Mucosa of stomach (tissue), 1 donor: ENCODE measurements at regions not wholly inside any gene's neighbourhood (a gene's known extent, or its start where the extent isn't known, plus 50 kb on each side); places are given as distances from the start of the nearest gene placed in this dataset.

Source experiments
- H3K27me3 ChIP-seq: one replicate; pipeline ENCODE4 v1.7.0; 2013; ENCODE audit warnings: mild to moderate bottlenecking, low read length; ENCODE audit not compliant: control insufficient read depth, insufficient read depth
- H3K36me3 ChIP-seq: one replicate; pipeline ENCODE4 v1.7.0; 2013; ENCODE audit warnings: low read length; ENCODE audit not compliant: control insufficient read depth, insufficient read depth
- H3K4me1 ChIP-seq: one replicate; pipeline ENCODE4 v1.7.0; 2013; ENCODE audit warnings: mild to moderate bottlenecking, low read length; ENCODE audit not compliant: control insufficient read depth, insufficient read depth
- H3K4me3 ChIP-seq: one replicate; pipeline ENCODE4 v1.7.0; 2013; ENCODE audit warnings: low read length
- H3K9ac ChIP-seq: one replicate; pipeline ENCODE4 v1.7.0; 2013; ENCODE audit warnings: mild to moderate bottlenecking, low read length, moderate library complexity
- H3K9me3 ChIP-seq: one replicate; pipeline ENCODE4 v1.7.0; 2013; ENCODE audit warnings: mild to moderate bottlenecking, low read length, moderate library complexity; ENCODE audit not compliant: control insufficient read depth
- donor health status: Pancreatic carcinoma.

- H3K4me1 ChIP-seq, result peaks cover 55% of the 10 kb centered on the region
- no peaks in the 10 kb centered on the region for H3K27me3 ChIP-seq
- no peak overlapping the region for H3K4me3 ChIP-seq
- no peak overlapping the region for H3K9ac ChIP-seq
- H3K9me3 ChIP-seq, result no peaks in the 10 kb centered on the region
- H3K36me3 ChIP-seq, result no peaks in the 10 kb centered on the region
Measured at GRCh38 chr1:182183606-182184005, 122.1 kb upstream of the ZNF648 start.

- Histone ChIP-seq H3K9me3 (no peaks in the 10 kb centered on the region), H3K9ac (no peak overlapping the region), H3K27me3 (no peaks in the 10 kb centered on the region), H3K36me3 (no peaks in the 10 kb centered on the region), H3K4me3 (no peak overlapping the region), H3K4me1 (peaks cover 55% of the 10 kb centered on the region)
Measured at GRCh38 chr1:182182311-182182710, 120.8 kb upstream of the ZNF648 start.

GRCh38 chr1:182181167-182181572, 119.7 kb upstream of the ZNF648 start:
- Histone ChIP-seq H3K9ac (no peak overlapping the region), H3K4me1 (peaks cover 47% of the 10 kb centered on the region)

GRCh38 chr1:182175361-182175931, 113.9 kb upstream of the ZNF648 start:
- H3K4me1 ChIP-seq, result peaks cover 3% of the 10 kb centered on the region
- no peaks in the 10 kb centered on the region for H3K9me3 ChIP-seq
- H3K27me3 ChIP-seq, result no peaks in the 10 kb centered on the region
- H3K36me3 ChIP-seq, result no peaks in the 10 kb centered on the region
- H3K4me3 ChIP-seq, result no peak overlapping the region
- H3K9ac ChIP-seq, result no peak overlapping the region

More at GRCh38 chr1:182181167-182181572, 119.7 kb upstream of the ZNF648 start:
- Histone ChIP-seq H3K36me3 (no peaks in the 10 kb centered on the region), H3K27me3 (no peaks in the 10 kb centered on the region), H3K9me3 (no peaks in the 10 kb centered on the region), H3K4me3 (no peak overlapping the region)

GRCh38 chr1:182174513-182174855, 113.0 kb upstream of the ZNF648 start:
- H3K4me3 ChIP-seq, result no peak overlapping the region
- no peaks in the 10 kb centered on the region for H3K9me3 ChIP-seq
- no peaks in the 10 kb centered on the region for H3K36me3 ChIP-seq
- H3K9ac ChIP-seq, result no peak overlapping the region
- H3K4me1 ChIP-seq, result no peaks in the 10 kb centered on the region
- H3K27me3 ChIP-seq, result no peaks in the 10 kb centered on the region

- Histone ChIP-seq H3K9ac (no peak overlapping the region), H3K4me1 (no peaks in the 10 kb centered on the region), H3K9me3 (no peaks in the 10 kb centered on the region), H3K36me3 (no peaks in the 10 kb centered on the region), H3K27me3 (no peaks in the 10 kb centered on the region), H3K4me3 (no peak overlapping the region)
Measured at GRCh38 chr1:182173808-182174512, 112.4 kb upstream of the ZNF648 start.

- Histone ChIP-seq H3K36me3 (no peaks in the 10 kb centered on the region), H3K9ac (no peak overlapping the region), H3K4me1 (no peaks in the 10 kb centered on the region), H3K27me3 (no peaks in the 10 kb centered on the region), H3K4me3 (no peak overlapping the region), H3K9me3 (no peaks in the 10 kb centered on the region)
Measured at GRCh38 chr1:182172699-182173098, 111.2 kb upstream of the ZNF648 start.

- Histone ChIP-seq H3K27me3 (no peaks in the 10 kb centered on the region), H3K9me3 (no peaks in the 10 kb centered on the region), H3K4me3 (no peak overlapping the region), H3K36me3 (no peaks in the 10 kb centered on the region), H3K4me1 (no peaks in the 10 kb centered on the region), H3K9ac (no peak overlapping the region)
Measured at GRCh38 chr1:182170891-182171461, 109.5 kb upstream of the ZNF648 start.

- H3K36me3 ChIP-seq, result no peaks in the 10 kb centered on the region
- H3K4me3 ChIP-seq, result no peak overlapping the region
Measured at GRCh38 chr1:182169203-182169602, 107.7 kb upstream of the ZNF648 start.

GRCh38 chr1:182166750-182167149, 105.2 kb upstream of the ZNF648 start:
- H3K27me3 ChIP-seq, result no peaks in the 10 kb centered on the region
- peaks cover 8% of the 10 kb centered on the region for H3K4me1 ChIP-seq
- no peaks in the 10 kb centered on the region for H3K9me3 ChIP-seq
- no peaks in the 10 kb centered on the region for H3K36me3 ChIP-seq
- H3K9ac ChIP-seq, result no peak overlapping the region
- no peak overlapping the region for H3K4me3 ChIP-seq

More at GRCh38 chr1:182169203-182169602, 107.7 kb upstream of the ZNF648 start:
- Histone ChIP-seq H3K4me1 (peaks cover 5% of the 10 kb centered on the region), H3K9ac (no peak overlapping the region), H3K27me3 (no peaks in the 10 kb centered on the region), H3K9me3 (no peaks in the 10 kb centered on the region)

- Histone ChIP-seq H3K27me3 (no peaks in the 10 kb centered on the region), H3K4me1 (peaks cover 8% of the 10 kb centered on the region), H3K9me3 (no peaks in the 10 kb centered on the region), H3K36me3 (no peaks in the 10 kb centered on the region), H3K9ac (no peak overlapping the region), H3K4me3 (no peak overlapping the region)
Measured at GRCh38 chr1:182166321-182166720, 104.8 kb upstream of the ZNF648 start.

- Histone ChIP-seq H3K36me3 (no peaks in the 10 kb centered on the region), H3K27me3 (no peaks in the 10 kb centered on the region), H3K9ac (no peak overlapping the region), H3K9me3 (no peaks in the 10 kb centered on the region), H3K4me1 (peaks cover 8% of the 10 kb centered on the region), H3K4me3 (no peak overlapping the region)
Measured at GRCh38 chr1:182164273-182164672, 102.8 kb upstream of the ZNF648 start.
